Sigmoid colon (tissue), 6 donors: ENCODE measurements at regions not wholly inside any gene's neighbourhood (a gene's known extent, or its start where the extent isn't known, plus 50 kb on each side); places are given as distances from the start of the nearest gene placed in this dataset.

Experiments used
- DNase-seq: peaks from one replicate; pipeline ENCODE4 v3.0.0-alpha.2; 2019
- H3K27ac ChIP-seq, 4 donors: fragments of 200-600 bp; sonication (generic); one replicate each; pipeline ENCODE4 v1.5.1; 2016 to 2019; ENCODE audit warnings: mild to moderate bottlenecking in 1 of 4
- H3K27me3 ChIP-seq, 3 donors: fragments of 200-600 bp; sonication (generic); one replicate each; pipeline ENCODE4 v1.5.1; 2019; ENCODE audit warnings: mild to moderate bottlenecking in 1 of 3
- H3K36me3 ChIP-seq, 4 donors: fragments of 200-600 bp; sonication (generic); one replicate each; pipeline ENCODE4 v1.5.1; 2016 to 2019
- H3K4me1 ChIP-seq, 4 donors: fragments of 200-600 bp; sonication (generic); one replicate each; pipeline ENCODE4 v1.5.1; 2017 to 2019
- H3K4me3 ChIP-seq, 4 donors: fragments of 200-600 bp; sonication (generic); one replicate each; pipeline ENCODE4 v1.5.1; 2017 to 2019; ENCODE audit warnings: mild to moderate bottlenecking in 2 of 4, moderate library complexity in 1 of 4
- H3K9me3 ChIP-seq, 4 donors: fragments of 200-600 bp in 3 of 4; sonication (generic) in 3 of 4; one replicate each; pipeline versions ENCODE4 v1.5.1 to v1.6.1; 2013 to 2019
- CTCF ChIP-seq, 4 experiments: fragments of 450-650 bp in 3 of 4; fragments of 200-600 bp in 1 of 4; IDR thresholded peaks; one replicate each; pipeline ENCODE4 v1.5.1; 2016 to 2019; ENCODE audit warnings: antibody characterized with exemption in 4 of 4, mild to moderate bottlenecking in 3 of 4, moderate library complexity in 2 of 4
- EP300 ChIP-seq, 4 donors: sonication (generic); formaldehyde crosslinking; IDR thresholded peaks; one replicate each; pipeline ENCODE4 v1.6.1; 2017; ENCODE audit warnings: antibody characterized with exemption in 4 of 4
- POLR2A ChIP-seq, 2 donors: fragments of 450-650 bp; IDR thresholded peaks; one replicate each; pipeline ENCODE4 v1.6.1; 2016; ENCODE audit warnings: antibody characterized with exemption in 2 of 2, mild to moderate bottlenecking in 2 of 2, moderate library complexity in 2 of 2
- POLR2AphosphoS5 ChIP-seq, 4 donors: sonication (generic); formaldehyde crosslinking; IDR thresholded peaks; one replicate each; pipeline ENCODE4 v1.6.1; 2017; ENCODE audit warnings: antibody characterized with exemption in 4 of 4
- WGBS, 2 donors: extraction: QIAGEN DNeasy Blood & Tissue Kit; methylation state at CpG; one replicate each; pipeline ENCODE4 v1.1.7; 2013; 5-methylcytosine and 5-hydroxymethylcytosine counted together
- intact Hi-C: fragments of 100-400 bp; cut with DNase I; formaldehyde crosslinking; loops from one replicate; pipeline ENCODE4 v1.15.1; 2023
- donor health status: healthy with polysubstance abuse.
- donor health status: healthy.

- no peak for DNase-seq
- H3K27ac ChIP-seq, result no peak overlapping the region
- TF ChIP-seq POLR2A (IDR thresholded peaks at IDR 0.05), result no peak
- 49 to 51% methylated on average over 2 of the region's 2 CpGs for WGBS, 2 donors
- H3K9me3 ChIP-seq, result no peaks in the 10 kb centered on the region
- no peaks in the 10 kb centered on the region for H3K36me3 ChIP-seq
- H3K4me1 ChIP-seq, result no peaks in the 10 kb centered on the region
- H3K4me3 ChIP-seq, result no peak overlapping the region
- intact Hi-C loops, result no loop called here
- H3K27me3 ChIP-seq, result no peaks in the 10 kb centered on the region
Measured at GRCh38 chr5:17918373-17919104, 284.3 kb downstream of the TAF11L14 start.

GRCh38 chr5:17925276-17925675 lies 291.0 kb downstream of the TAF11L14 start:
- intact Hi-C loops, result no loop called here
- no peaks in the 10 kb centered on the region for H3K36me3 ChIP-seq
- TF ChIP-seq CTCF (IDR thresholded peaks at IDR 0.05), result no peak
- TF ChIP-seq POLR2A (IDR thresholded peaks at IDR 0.05), result no peak
- no peak for TF ChIP-seq EP300 (IDR thresholded peaks at IDR 0.05)
- TF ChIP-seq POLR2AphosphoS5 (IDR thresholded peaks at IDR 0.05), result no peak
- H3K4me3 ChIP-seq, result no peak overlapping the region
- no peaks in the 10 kb centered on the region for H3K27me3 ChIP-seq
- 84 to 85% methylated on average over 4 of the region's 4 CpGs for WGBS, 2 donors
- DNase-seq, result no peak
- no peaks in the 10 kb centered on the region for H3K9me3 ChIP-seq
- H3K27ac ChIP-seq, result no peak overlapping the region
- H3K4me1 ChIP-seq, result no peaks in the 10 kb centered on the region

- H3K36me3 ChIP-seq, result no peaks in the 10 kb centered on the region
- intact Hi-C loops, result no loop called here
- WGBS, 2 donors, result 45 to 69% methylated on average over 2 of the region's 2 CpGs
- no peak overlapping the region for H3K4me3 ChIP-seq
- H3K27ac ChIP-seq, result no peak overlapping the region
- peaks cover 0 to 5% (median under 1%) of the 10 kb centered on the region in 4 donors for H3K9me3 ChIP-seq
- no peak for DNase-seq
- H3K27me3 ChIP-seq, result no peaks in the 10 kb centered on the region
- TF ChIP-seq POLR2AphosphoS5 (IDR thresholded peaks at IDR 0.05) (no peak), POLR2A (IDR thresholded peaks at IDR 0.05) (no peak), EP300 (IDR thresholded peaks at IDR 0.05) (no peak), CTCF (IDR thresholded peaks at IDR 0.05) (no peak)
- no peaks in the 10 kb centered on the region for H3K4me1 ChIP-seq
Measured at GRCh38 chr5:17928581-17928981, 294.3 kb downstream of the TAF11L14 start.

GRCh38 chr5:17929171-17929570 lies 294.9 kb downstream of the TAF11L14 start:
- H3K27ac ChIP-seq, result no peak overlapping the region
- TF ChIP-seq EP300 (IDR thresholded peaks at IDR 0.05), result no peak
- TF ChIP-seq POLR2A (IDR thresholded peaks at IDR 0.05), result no peak
- no peaks in the 10 kb centered on the region for H3K27me3 ChIP-seq
- H3K4me3 ChIP-seq, result no peak overlapping the region
- H3K9me3 ChIP-seq, result peaks cover 0 to 5% (median under 1%) of the 10 kb centered on the region in 4 donors
- H3K36me3 ChIP-seq, result no peaks in the 10 kb centered on the region
- intact Hi-C loops, result no loop called here
- WGBS, 2 donors, result 42 to 57% methylated on average over 1 of the region's 1 CpG
- no peak for DNase-seq
- no peaks in the 10 kb centered on the region for H3K4me1 ChIP-seq

- Histone ChIP-seq H3K9me3 (peaks cover 0 to 5% (median under 1%) of the 10 kb centered on the region in 4 donors), H3K36me3 (no peaks in the 10 kb centered on the region), H3K4me1 (no peaks in the 10 kb centered on the region), H3K27ac (no peak overlapping the region), H3K4me3 (no peak overlapping the region), H3K27me3 (no peaks in the 10 kb centered on the region)
- no peak for DNase-seq
- TF ChIP-seq EP300 (IDR thresholded peaks at IDR 0.05), result no peak
- no peak for TF ChIP-seq CTCF (IDR thresholded peaks at IDR 0.05)
- no peak for TF ChIP-seq POLR2AphosphoS5 (IDR thresholded peaks at IDR 0.05)
- no peak for TF ChIP-seq POLR2A (IDR thresholded peaks at IDR 0.05)
- intact Hi-C loops, result no loop called here
Measured at GRCh38 chr5:17930346-17930745, 296.1 kb downstream of the TAF11L14 start.

- no peak for DNase-seq
- Histone ChIP-seq H3K4me3 (no peak overlapping the region), H3K27ac (no peak overlapping the region), H3K27me3 (no peaks in the 10 kb centered on the region), H3K4me1 (no peaks in the 10 kb centered on the region), H3K36me3 (no peaks in the 10 kb centered on the region), H3K9me3 (no peaks in the 10 kb centered on the region)
- intact Hi-C loops, result no loop called here
- 66 to 84% methylated on average over 3 of the region's 3 CpGs for WGBS, 2 donors
- TF ChIP-seq EP300 (IDR thresholded peaks at IDR 0.05) (no peak), POLR2A (IDR thresholded peaks at IDR 0.05) (no peak)
Measured at GRCh38 chr5:17944046-17944445, 309.8 kb downstream of the TAF11L14 start.
